Cardiac muscle cell (in vitro differentiated cells and primary cell): ENCODE measurements at regions not wholly inside any gene's neighbourhood (a gene's known extent, or its start where the extent isn't known, plus 50 kb on each side); places are given as distances from the start of the nearest gene placed in this dataset.
A peak's percentile ranks its signal among the peaks of the same experiment; 100 is the strongest.

Experiments
- DNase-seq, 2 donors: peaks; one replicate each; pipeline versions ENCODE4 v3.0.0 to v3.0.0-alpha.2; 2010 to 2017; ENCODE audit warnings: low read depth in 1 of 2, low spot score in 1 of 2
- H3K27ac ChIP-seq: fragments of 200-600 bp; sonication (generic); 2 replicates; pipeline ENCODE4 v1.5.1; 2016
- H3K27me3 ChIP-seq: fragments of 200-600 bp; sonication (generic); 2 replicates; pipeline ENCODE4 v1.6.0; 2016; ENCODE audit warnings: control low read depth
- H3K36me3 ChIP-seq: fragments of 200-600 bp; sonication (generic); 2 replicates; pipeline ENCODE4 v1.5.1; 2016; ENCODE audit warnings: control low read depth
- H3K4me1 ChIP-seq: fragments of 200-600 bp; sonication (generic); 2 replicates; pipeline ENCODE4 v1.8.1; 2017; ENCODE audit warnings: low read depth, mild to moderate bottlenecking, mixed run types
- H3K4me3 ChIP-seq: fragments of 200-600 bp; sonication (generic); 2 replicates; pipeline ENCODE4 v1.5.1; 2016; ENCODE audit warnings: mild to moderate bottlenecking
- H3K9me3 ChIP-seq: fragments of 200-600 bp; sonication (generic); 2 replicates; pipeline ENCODE4 v1.5.1; 2017; ENCODE audit warnings: low read depth, mild to moderate bottlenecking, control low read depth
- TF ChIP-seq, protein P1 (sequence below): IDR thresholded peaks from 2 replicates; pipeline ENCODE4 v1.5.1; 2012; ENCODE audit warnings: low read depth, mild to moderate bottlenecking, low read length

DNA sequence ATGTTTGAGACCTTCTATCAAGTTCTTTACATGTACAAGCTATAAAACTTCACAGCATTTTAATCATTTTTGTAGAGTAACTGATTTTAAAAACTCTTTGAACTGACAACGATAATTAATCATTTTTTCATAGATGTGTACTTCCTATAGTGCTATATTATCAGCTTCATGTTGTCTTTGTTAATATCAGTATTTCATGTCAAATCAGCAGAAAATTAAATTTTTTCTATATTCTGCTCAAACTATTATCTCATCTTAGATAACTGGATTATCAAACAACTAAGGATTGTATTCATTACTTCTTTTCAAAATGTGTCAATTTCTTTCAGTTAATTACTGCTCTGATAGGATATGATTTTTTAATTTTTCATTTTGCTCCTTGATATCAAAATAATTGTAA is 214.6 kb upstream of the RGS18 start:
- no peak overlapping the region for H3K4me3 ChIP-seq
- H3K27ac ChIP-seq, result no peak overlapping the region
- no peaks in the 10 kb centered on the region for H3K4me1 ChIP-seq
- no peaks in the 10 kb centered on the region for H3K9me3 ChIP-seq
- TF ChIP-seq, protein P1, sequence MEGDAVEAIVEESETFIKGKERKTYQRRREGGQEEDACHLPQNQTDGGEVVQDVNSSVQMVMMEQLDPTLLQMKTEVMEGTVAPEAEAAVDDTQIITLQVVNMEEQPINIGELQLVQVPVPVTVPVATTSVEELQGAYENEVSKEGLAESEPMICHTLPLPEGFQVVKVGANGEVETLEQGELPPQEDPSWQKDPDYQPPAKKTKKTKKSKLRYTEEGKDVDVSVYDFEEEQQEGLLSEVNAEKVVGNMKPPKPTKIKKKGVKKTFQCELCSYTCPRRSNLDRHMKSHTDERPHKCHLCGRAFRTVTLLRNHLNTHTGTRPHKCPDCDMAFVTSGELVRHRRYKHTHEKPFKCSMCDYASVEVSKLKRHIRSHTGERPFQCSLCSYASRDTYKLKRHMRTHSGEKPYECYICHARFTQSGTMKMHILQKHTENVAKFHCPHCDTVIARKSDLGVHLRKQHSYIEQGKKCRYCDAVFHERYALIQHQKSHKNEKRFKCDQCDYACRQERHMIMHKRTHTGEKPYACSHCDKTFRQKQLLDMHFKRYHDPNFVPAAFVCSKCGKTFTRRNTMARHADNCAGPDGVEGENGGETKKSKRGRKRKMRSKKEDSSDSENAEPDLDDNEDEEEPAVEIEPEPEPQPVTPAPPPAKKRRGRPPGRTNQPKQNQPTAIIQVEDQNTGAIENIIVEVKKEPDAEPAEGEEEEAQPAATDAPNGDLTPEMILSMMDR, result no peak
- DNase-seq, result no peak
- no peaks in the 10 kb centered on the region for H3K36me3 ChIP-seq
- no peaks in the 10 kb centered on the region for H3K27me3 ChIP-seq

DNA sequence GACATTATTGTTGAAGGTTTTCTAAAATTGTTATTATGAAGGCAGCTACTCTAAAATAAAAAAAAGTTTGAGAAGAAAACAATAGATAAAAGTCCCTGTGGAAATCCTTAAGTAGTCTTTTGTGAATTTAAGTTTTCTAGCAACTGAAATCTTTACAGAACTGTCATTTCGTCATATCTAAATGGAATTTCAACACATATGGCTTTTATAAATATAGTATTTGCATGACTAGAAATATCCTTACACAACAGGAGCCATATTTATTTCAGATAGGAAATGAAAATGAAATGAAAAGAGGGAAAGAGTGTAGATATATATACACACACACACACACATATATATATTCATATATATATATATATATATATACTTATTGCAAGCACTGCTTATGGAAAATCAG is 204.7 kb upstream of the RGS18 start:
- Histone ChIP-seq H3K4me1 (no peaks in the 10 kb centered on the region), H3K36me3 (no peaks in the 10 kb centered on the region), H3K4me3 (no peak overlapping the region), H3K9me3 (no peaks in the 10 kb centered on the region), H3K27ac (no peak overlapping the region), H3K27me3 (no peaks in the 10 kb centered on the region)
- TF ChIP-seq, protein P1, result no peak
- DNase-seq, result no peak

DNA sequence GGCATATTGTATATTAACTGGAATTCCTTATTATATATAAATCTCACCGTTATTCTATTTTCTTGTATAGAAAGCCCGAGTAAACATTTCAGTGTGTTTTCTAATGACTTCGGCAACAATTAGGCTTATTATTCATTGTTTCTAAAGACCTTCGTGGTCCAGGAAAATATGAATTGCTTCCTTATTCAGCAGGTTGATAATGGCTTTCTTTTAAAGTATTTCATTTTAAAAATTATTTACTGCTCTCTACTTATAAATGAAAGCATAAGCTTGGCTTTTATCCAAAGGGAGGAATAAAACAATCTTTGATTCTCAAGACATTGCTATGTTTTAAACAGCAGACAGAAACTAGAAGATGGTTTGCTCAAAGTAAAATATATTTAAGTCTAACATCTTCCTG is 198.4 kb upstream of the RGS18 start:
- Histone ChIP-seq H3K4me1 (no peaks in the 10 kb centered on the region), H3K4me3 (no peak overlapping the region), H3K27ac (no peak overlapping the region), H3K27me3 (no peaks in the 10 kb centered on the region), H3K9me3 (no peaks in the 10 kb centered on the region), H3K36me3 (no peaks in the 10 kb centered on the region)
- TF ChIP-seq, protein P1, result no peak
- DNase-seq, result no peak

DNA sequence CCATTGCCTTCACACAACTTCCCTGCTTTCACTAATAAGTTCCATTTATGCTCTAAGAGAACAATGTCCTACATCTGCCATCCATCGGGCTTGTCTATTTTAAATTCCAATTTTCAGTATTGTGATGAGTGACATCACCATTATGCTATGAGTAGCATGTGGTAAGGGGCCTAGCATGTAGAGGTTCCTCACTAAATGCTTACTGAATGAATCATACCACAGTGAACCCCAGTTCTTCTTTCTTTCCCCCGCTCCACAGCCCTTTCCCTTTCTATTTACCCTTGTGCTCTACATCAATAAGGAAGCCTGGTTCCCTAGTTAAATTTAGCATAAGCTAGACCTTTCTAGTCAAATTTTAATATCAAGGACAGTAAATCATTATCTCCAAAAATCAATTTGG is 195.0 kb upstream of the RGS18 start:
- peak in 1 of 2 donors; percentile 5 for DNase-seq
- Histone ChIP-seq H3K9me3 (no peaks in the 10 kb centered on the region), H3K27me3 (no peaks in the 10 kb centered on the region), H3K4me1 (no peaks in the 10 kb centered on the region), H3K4me3 (no peak overlapping the region), H3K36me3 (no peaks in the 10 kb centered on the region), H3K27ac (no peak overlapping the region)
- TF ChIP-seq, protein P1, result no peak

DNA sequence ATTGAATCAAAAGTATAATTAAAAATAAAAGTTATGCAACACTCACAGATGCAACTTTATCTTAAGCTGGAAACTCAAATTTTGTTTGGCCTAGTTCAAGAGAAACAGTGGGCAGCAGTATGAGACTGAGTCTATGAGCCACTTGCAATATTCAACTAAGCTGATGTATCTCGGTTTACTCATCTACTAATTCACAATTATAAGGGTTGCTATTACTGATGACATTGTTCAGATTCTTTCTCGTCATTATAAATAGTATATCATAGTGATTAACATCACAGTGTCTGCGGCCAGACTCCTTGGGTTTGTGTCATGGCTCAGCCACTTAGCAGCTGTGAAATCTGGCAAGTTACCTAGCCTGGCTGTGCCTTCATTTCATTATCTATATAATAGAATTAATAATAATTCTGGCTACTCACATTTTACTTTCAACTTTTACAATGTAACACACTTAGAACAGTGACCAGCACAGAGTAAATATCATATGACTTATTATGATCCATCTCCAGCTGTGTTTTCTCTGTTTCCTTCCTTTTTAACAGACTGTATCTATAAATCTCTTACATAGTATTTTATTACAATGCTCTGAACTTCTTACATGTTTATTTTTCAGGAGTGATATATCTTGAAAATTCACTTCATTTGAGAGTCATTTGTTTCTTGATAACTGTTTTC is 194.3 kb upstream of the RGS18 start:
- TF ChIP-seq, protein P1, result no peak
- Histone ChIP-seq H3K27me3 (no peaks in the 10 kb centered on the region), H3K4me3 (no peak overlapping the region), H3K36me3 (no peaks in the 10 kb centered on the region), H3K9me3 (no peaks in the 10 kb centered on the region), H3K27ac (no peak overlapping the region), H3K4me1 (no peaks in the 10 kb centered on the region)
- DNase-seq, result peak in 1 of 2 donors; percentile 4
